Tibial nerve (tissue), 4 donors: ENCODE measurements at regions not wholly inside any gene's neighbourhood (a gene's known extent, or its start where the extent isn't known, plus 50 kb on each side); places are given as distances from the start of the nearest gene placed in this dataset.

Experiments used
- DNase-seq, 2 donors: peaks; one replicate each; pipeline ENCODE4 v3.0.0-alpha.2; 2019; ENCODE audit warnings: low spot score in 2 of 2
- H3K27ac ChIP-seq, 4 donors: fragments of 200-600 bp; sonication (generic) in 3 of 4; one replicate each; pipeline ENCODE4 v1.5.1; 2017 to 2019; ENCODE audit warnings: mild to moderate bottlenecking in 1 of 4
- H3K27me3 ChIP-seq, 2 donors: fragments of 200-600 bp; sonication (generic) in 1 of 2; one replicate each; pipeline versions ENCODE4 v1.5.1 to v1.6.0; 2017 to 2019
- H3K36me3 ChIP-seq, 3 donors: fragments of 200-600 bp; sonication (generic); one replicate each; pipeline ENCODE4 v1.5.1; 2018 to 2019
- H3K4me1 ChIP-seq, 4 donors: fragments of 200-600 bp; sonication (generic) in 3 of 4; one replicate each; pipeline ENCODE4 v1.5.1; 2017 to 2019
- H3K4me3 ChIP-seq, 4 donors: fragments of 200-600 bp; sonication (generic) in 3 of 4; one replicate each; pipeline ENCODE4 v1.5.1; 2017 to 2019; ENCODE audit warnings: mild to moderate bottlenecking in 1 of 4, moderate library complexity in 1 of 4
- H3K9me3 ChIP-seq, 4 donors: fragments of 200-600 bp; sonication (generic) in 3 of 4; one replicate each; pipeline ENCODE4 v1.5.1; 2017 to 2019
- CTCF ChIP-seq, 5 experiments: fragments of 200-600 bp in 3 of 5; fragments of 450-650 bp in 2 of 5; sonication (generic) in 3 of 5; IDR thresholded peaks; one replicate each; pipeline ENCODE4 v1.5.1; 2016 to 2019; ENCODE audit warnings: antibody characterized with exemption in 5 of 5, mild to moderate bottlenecking in 3 of 5, moderate library complexity in 2 of 5
- EP300 ChIP-seq, 2 donors: sonication (generic); formaldehyde crosslinking; IDR thresholded peaks; one replicate each; pipeline ENCODE4 v1.6.1; 2017; ENCODE audit warnings: antibody characterized with exemption in 2 of 2, mild to moderate bottlenecking in 1 of 2
- POLR2A ChIP-seq, 2 donors: fragments of 450-650 bp; IDR thresholded peaks; one replicate each; pipeline ENCODE4 v1.6.1; 2017; ENCODE audit warnings: antibody characterized with exemption in 2 of 2, mild to moderate bottlenecking in 2 of 2, moderate library complexity in 2 of 2
- WGBS, 2 donors: methylation state at CpG; one replicate each; pipeline ENCODE4 v1.1.5; 2018; 5-methylcytosine and 5-hydroxymethylcytosine counted together

- DNase-seq, result no peak
- no peaks in the 10 kb centered on the region for H3K9me3 ChIP-seq
- TF ChIP-seq POLR2A (IDR thresholded peaks at IDR 0.05), result no peak
- TF ChIP-seq CTCF (IDR thresholded peaks at IDR 0.05), result no peak
- TF ChIP-seq EP300 (IDR thresholded peaks at IDR 0.05), result no peak
- H3K4me3 ChIP-seq, result no peak overlapping the region
- WGBS, 2 donors, result 90 to 94% methylated on average over 4 of the region's 4 CpGs
- no peaks in the 10 kb centered on the region for H3K27me3 ChIP-seq
- H3K27ac ChIP-seq, result no peak overlapping the region
- H3K36me3 ChIP-seq, result no peaks in the 10 kb centered on the region
- H3K4me1 ChIP-seq, result no peaks in the 10 kb centered on the region
Observed at GRCh38 chr19:31874313-31874712, 471.1 kb upstream of the ZNF507 start.

GRCh38 chr19:31875591-31875990, 469.8 kb upstream of the ZNF507 start:
- no peaks in the 10 kb centered on the region for H3K27me3 ChIP-seq
- no peak for DNase-seq
- H3K4me1 ChIP-seq, result no peaks in the 10 kb centered on the region
- H3K4me3 ChIP-seq, result no peak overlapping the region
- 91 to 95% methylated on average over 16 of the region's 16 CpGs for WGBS, 2 donors
- H3K27ac ChIP-seq, result no peak overlapping the region
- H3K9me3 ChIP-seq, result no peaks in the 10 kb centered on the region
- no peaks in the 10 kb centered on the region for H3K36me3 ChIP-seq
- TF ChIP-seq POLR2A (IDR thresholded peaks at IDR 0.05), result no peak
- TF ChIP-seq CTCF (IDR thresholded peaks at IDR 0.05), result no peak
- no peak for TF ChIP-seq EP300 (IDR thresholded peaks at IDR 0.05)

- H3K27ac ChIP-seq, result no peak overlapping the region
- H3K4me1 ChIP-seq, result no peaks in the 10 kb centered on the region
- H3K27me3 ChIP-seq, result no peaks in the 10 kb centered on the region
- H3K4me3 ChIP-seq, result no peak overlapping the region
- no peaks in the 10 kb centered on the region for H3K36me3 ChIP-seq
- no peak for DNase-seq
- WGBS, 2 donors, result 57 to 73% methylated on average over 2 of the region's 2 CpGs
- H3K9me3 ChIP-seq, result no peaks in the 10 kb centered on the region
- no peak for TF ChIP-seq POLR2A (IDR thresholded peaks at IDR 0.05)
- TF ChIP-seq CTCF (IDR thresholded peaks at IDR 0.05), result no peak
- TF ChIP-seq EP300 (IDR thresholded peaks at IDR 0.05), result no peak
Observed at GRCh38 chr19:31880283-31880682, 465.1 kb upstream of the ZNF507 start.

- TF ChIP-seq EP300 (IDR thresholded peaks at IDR 0.05), result no peak
- no peak for TF ChIP-seq POLR2A (IDR thresholded peaks at IDR 0.05)
- Histone ChIP-seq H3K27me3 (no peaks in the 10 kb centered on the region), H3K4me1 (no peaks in the 10 kb centered on the region), H3K36me3 (no peaks in the 10 kb centered on the region), H3K4me3 (no peak overlapping the region), H3K27ac (no peak overlapping the region), H3K9me3 (no peaks in the 10 kb centered on the region)
- DNase-seq, result no peak
- WGBS, 2 donors, result 84 to 88% methylated on average over 6 to 7 of the region's 7 CpGs
Observed at GRCh38 chr19:31881988-31882387, 463.4 kb upstream of the ZNF507 start.

GRCh38 chr19:31882709-31883108, 462.7 kb upstream of the ZNF507 start:
- Histone ChIP-seq H3K4me3 (no peak overlapping the region), H3K27ac (no peak overlapping the region), H3K9me3 (no peaks in the 10 kb centered on the region), H3K4me1 (no peaks in the 10 kb centered on the region), H3K36me3 (no peaks in the 10 kb centered on the region), H3K27me3 (no peaks in the 10 kb centered on the region)
- TF ChIP-seq CTCF (IDR thresholded peaks at IDR 0.05) (no peak), EP300 (IDR thresholded peaks at IDR 0.05) (no peak), POLR2A (IDR thresholded peaks at IDR 0.05) (no peak)
- DNase-seq, result no peak
- WGBS, 2 donors, result 80 to 93% methylated on average over 2 of the region's 2 CpGs
